NT2/D1 (cell line): ENCODE measurements at regions not wholly inside any gene's neighbourhood (a gene's known extent, or its start where the extent isn't known, plus 50 kb on each side); places are given as distances from the start of the nearest gene placed in this dataset.

Experiments used
- SUZ12 ChIP-seq: IDR thresholded peaks from 2 replicates; pipeline ENCODE4 v1.6.1; 2011; ENCODE audit not compliant: insufficient read length, insufficient read depth; ENCODE audit errors: extremely low read depth
- YY1 ChIP-seq: IDR thresholded peaks from 2 replicates; pipeline ENCODE4 v1.6.1; 2011; ENCODE audit not compliant: insufficient read length, insufficient read depth

DNA sequence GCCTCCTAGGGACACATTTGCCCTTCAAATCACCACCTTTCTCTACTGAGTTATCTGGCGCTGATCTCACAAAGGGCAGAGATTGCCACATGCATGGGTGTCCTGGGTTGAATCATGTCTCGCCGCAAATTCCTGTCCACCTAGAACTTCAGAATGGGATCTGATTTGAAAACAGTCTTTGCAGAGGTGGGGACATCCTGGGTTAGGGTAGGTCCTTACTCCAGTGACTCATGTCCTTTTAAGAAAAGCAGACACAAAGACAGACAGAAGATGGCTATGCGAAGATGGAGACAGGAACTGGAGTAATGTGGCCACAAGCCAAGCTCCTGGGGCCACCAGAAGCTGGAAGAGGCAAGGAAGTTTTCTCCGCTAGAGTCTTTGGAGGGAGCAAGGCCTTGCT, 197.4 kb upstream of the SMIM21 start:
- TF ChIP-seq YY1 (no peak), SUZ12 (no peak)
